Activated naive CD8-positive, alpha-beta T cell (primary cell): ENCODE measurements at regions not wholly inside any gene's neighbourhood (a gene's known extent, or its start where the extent isn't known, plus 50 kb on each side); places are given as distances from the start of the nearest gene placed in this dataset.

Experiments used
- H3K27ac Mint-ChIP-seq: one replicate; pipeline ENCODE4 v1.8.0; 2021; ENCODE audit warnings: mixed read lengths
- H3K27me3 Mint-ChIP-seq: one replicate; pipeline ENCODE4 v1.8.0; 2021; ENCODE audit warnings: mixed read lengths
- H3K36me3 Mint-ChIP-seq: one replicate; pipeline ENCODE4 v1.8.0; 2021; ENCODE audit warnings: mixed read lengths
- H3K4me1 Mint-ChIP-seq: one replicate; pipeline ENCODE4 v1.8.0; 2021; ENCODE audit warnings: low read depth, mixed read lengths
- H3K4me3 Mint-ChIP-seq: one replicate; pipeline ENCODE4 v1.8.0; 2021; ENCODE audit warnings: mild to moderate bottlenecking, mixed read lengths
- H3K9me3 Mint-ChIP-seq: one replicate; pipeline ENCODE4 v1.8.0; 2021; ENCODE audit warnings: low read depth, mixed read lengths

DNA sequence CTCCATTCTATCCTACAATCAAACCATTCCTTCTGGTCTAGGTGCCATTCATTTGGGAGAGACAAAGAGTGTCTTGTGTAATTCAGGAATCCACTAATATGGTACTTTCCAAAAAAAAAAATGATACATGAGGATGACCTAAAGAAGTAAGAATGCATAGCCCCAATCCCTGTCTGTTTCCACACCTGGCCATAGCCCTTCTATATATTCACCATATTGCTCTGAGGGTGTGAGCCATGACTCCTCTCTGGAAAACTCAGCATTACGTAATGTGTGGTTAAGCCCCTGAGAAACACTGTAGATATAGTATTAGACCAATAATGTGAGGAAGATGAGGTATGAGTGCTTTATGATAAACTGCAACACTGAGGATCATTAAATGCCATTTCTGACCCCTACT lies 592.7 kb downstream of the INHBA start:
- Mint-ChIP-seq H3K27me3 (no peaks in the 10 kb centered on the region), H3K27ac (no peak overlapping the region), H3K36me3 (no peaks in the 10 kb centered on the region)

DNA sequence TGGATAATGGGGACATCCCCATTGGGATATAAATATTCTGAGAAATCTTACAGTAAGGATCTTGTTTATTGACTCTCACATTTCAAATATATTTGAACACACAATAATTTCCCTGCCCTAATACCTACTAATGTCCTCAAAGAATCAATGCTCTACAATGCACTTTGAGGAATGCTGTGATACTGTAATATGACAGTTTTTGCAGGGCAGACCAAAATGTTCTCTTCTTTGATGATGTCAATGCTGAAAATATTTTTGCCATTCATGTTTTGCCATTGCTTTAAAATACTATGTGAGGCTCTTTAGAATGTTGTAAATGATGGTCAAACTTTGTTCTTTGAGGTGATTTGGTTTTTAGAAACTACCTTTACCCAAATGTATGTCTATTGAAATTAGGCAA lies 594.1 kb downstream of the INHBA start:
- Mint-ChIP-seq H3K4me1 (no peaks in the 10 kb centered on the region), H3K27me3 (no peaks in the 10 kb centered on the region), H3K4me3 (no peak overlapping the region), H3K27ac (no peak overlapping the region), H3K36me3 (no peaks in the 10 kb centered on the region), H3K9me3 (peaks cover 4% of the 10 kb centered on the region)

More for the DNA sequence above, 592.7 kb downstream of the INHBA start:
- Mint-ChIP-seq H3K9me3 (peaks cover 4% of the 10 kb centered on the region), H3K4me3 (no peak overlapping the region), H3K4me1 (no peaks in the 10 kb centered on the region)

DNA sequence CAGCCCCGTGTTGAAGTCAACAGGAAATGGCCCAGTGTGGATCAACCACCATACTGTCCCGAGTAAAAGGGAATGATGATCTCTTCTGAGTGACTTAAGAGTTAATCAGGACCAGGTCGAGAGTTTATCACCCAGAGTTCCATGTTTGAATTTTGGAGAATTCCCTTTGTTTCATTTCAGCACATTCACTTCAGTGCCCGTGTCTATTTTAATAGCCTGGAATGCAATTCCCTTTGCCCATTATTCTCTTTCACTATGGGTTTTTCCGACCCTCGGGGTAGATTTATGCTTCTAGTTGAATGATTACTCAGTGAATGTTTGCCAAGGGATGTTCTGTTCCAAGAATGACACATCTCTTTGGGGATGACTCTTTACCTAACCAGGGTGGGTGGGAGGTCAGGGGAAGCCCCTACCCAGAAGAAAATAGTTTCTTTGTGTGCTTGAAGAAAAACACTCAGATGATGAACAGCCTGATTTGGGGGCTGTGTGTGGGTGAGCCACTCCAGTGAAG lies 594.9 kb downstream of the INHBA start:
- Mint-ChIP-seq H3K27ac (no peak overlapping the region), H3K4me1 (no peaks in the 10 kb centered on the region), H3K36me3 (no peaks in the 10 kb centered on the region), H3K9me3 (peaks cover 4% of the 10 kb centered on the region), H3K4me3 (no peak overlapping the region), H3K27me3 (no peaks in the 10 kb centered on the region)

DNA sequence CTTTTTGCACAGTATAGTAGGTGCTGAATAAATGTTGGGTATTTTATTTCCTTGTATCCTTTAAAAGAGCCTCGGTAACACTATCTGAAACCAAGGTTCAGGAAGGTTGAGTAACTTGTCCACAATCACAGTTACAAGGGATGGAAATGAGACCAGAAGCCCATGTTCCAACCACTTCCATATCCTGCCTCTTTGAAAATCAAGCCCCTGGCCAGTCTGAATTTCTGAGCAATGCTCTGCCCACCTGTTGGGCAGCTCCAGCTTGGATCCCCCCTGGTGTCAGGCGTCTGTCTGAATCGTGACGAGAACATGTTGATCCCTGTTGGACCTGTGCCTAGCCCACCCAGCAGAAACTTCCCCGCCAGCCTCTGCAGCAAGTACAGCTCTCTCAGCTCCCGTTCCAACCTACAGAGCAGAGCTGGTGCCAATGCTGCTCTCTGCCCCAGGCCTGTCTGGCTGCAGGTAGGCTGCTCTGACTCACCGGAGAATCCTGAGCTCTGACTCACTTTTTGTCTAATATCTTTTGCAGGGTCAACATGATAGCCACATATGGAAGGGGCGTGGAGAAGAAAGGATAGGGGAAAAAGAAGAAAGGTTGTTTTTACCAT lies 595.5 kb downstream of the INHBA start:
- no peaks in the 10 kb centered on the region for H3K27me3 Mint-ChIP-seq
- no peaks in the 10 kb centered on the region for H3K4me1 Mint-ChIP-seq
- H3K36me3 Mint-ChIP-seq = no peaks in the 10 kb centered on the region
- no peak overlapping the region for H3K4me3 Mint-ChIP-seq
- H3K9me3 Mint-ChIP-seq = peaks cover 4% of the 10 kb centered on the region
- no peak overlapping the region for H3K27ac Mint-ChIP-seq

DNA sequence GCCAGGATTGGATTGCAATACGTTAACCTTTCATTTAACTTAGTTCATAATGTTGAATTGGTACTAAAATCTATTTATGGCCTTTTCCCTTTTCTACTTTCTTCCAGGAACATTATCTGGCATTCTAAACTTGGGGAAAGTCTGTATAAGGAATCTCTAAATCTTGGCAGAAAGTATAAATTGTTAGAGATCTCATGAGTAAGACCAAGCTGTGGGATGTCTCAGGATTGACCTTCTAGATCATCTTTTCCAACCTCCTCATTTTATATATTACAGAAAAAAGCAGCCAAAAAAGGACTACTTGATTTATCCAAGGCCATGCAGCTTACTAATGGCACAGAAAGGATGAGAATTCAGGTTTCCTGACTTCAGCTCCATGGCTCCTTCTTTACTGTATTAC lies 598.3 kb downstream of the INHBA start:
- Mint-ChIP-seq H3K36me3 (no peaks in the 10 kb centered on the region), H3K27me3 (no peaks in the 10 kb centered on the region), H3K9me3 (no peaks in the 10 kb centered on the region), H3K4me1 (no peaks in the 10 kb centered on the region), H3K4me3 (no peak overlapping the region), H3K27ac (no peak overlapping the region)

DNA sequence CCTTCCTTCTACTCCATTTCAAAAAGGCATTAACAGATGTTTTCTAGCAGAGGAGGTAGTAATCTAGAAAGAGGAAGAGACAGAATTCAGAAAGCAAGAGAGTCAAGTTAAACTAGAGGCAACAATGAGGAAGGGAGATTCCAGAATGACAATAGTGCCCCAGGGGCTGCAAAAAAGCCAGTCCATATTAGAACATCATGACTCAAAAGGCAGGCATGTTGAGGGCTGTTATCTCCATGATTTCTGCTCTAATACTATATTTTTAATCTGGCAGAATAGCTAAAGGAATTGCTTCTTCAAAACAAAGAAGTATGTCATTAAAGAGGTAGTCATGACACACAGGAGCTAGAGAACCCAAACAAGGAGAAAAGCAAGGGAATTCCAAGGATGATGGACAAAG lies 599.6 kb downstream of the INHBA start:
- Mint-ChIP-seq H3K4me1 (no peaks in the 10 kb centered on the region), H3K27ac (no peak overlapping the region), H3K27me3 (no peaks in the 10 kb centered on the region), H3K4me3 (no peak overlapping the region), H3K9me3 (no peaks in the 10 kb centered on the region), H3K36me3 (no peaks in the 10 kb centered on the region)

DNA sequence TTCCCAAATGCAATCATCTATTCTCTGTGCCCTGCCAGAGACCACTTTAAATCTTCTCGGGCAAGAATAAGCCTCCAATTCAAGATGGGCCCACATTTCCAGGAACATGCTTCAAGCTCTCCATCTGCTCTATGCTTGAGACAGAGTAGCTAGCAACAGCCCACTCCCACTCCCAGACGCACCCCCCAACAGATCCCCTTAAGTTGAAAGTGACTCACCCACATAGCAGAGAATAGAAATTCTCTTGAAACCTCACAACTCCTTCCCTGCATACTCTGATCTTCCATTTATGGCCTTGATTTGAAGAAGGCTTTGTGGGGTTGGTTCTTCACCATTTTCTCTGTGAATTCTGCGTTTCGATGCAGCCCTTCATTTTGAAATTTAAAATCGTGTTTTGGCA lies 604.0 kb downstream of the INHBA start:
- H3K4me1 Mint-ChIP-seq = no peaks in the 10 kb centered on the region
- H3K36me3 Mint-ChIP-seq = no peaks in the 10 kb centered on the region
- H3K9me3 Mint-ChIP-seq = no peaks in the 10 kb centered on the region
- H3K27me3 Mint-ChIP-seq = no peaks in the 10 kb centered on the region
- no peak overlapping the region for H3K27ac Mint-ChIP-seq
- no peak overlapping the region for H3K4me3 Mint-ChIP-seq

DNA sequence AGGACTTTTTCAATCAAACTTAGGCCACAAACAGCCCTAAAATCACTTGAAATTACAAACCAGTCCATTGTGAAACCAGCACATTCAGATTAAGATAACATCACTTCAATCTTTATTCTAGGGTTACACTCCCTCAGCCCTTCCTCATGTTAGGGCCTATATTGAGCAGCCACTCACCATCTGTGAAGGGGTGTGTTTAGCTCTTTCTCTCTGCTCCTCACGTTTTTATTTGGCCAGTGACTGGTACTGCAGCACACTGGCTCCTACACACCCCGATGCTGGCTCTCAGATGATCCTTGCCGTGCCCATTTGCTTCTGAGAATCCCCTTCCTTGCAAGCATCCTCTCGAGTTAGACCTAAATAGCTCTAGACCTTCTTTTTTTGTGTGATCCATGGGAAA lies 604.5 kb downstream of the INHBA start:
- Mint-ChIP-seq H3K9me3 (no peaks in the 10 kb centered on the region), H3K4me3 (no peak overlapping the region), H3K4me1 (no peaks in the 10 kb centered on the region), H3K36me3 (no peaks in the 10 kb centered on the region), H3K27me3 (no peaks in the 10 kb centered on the region), H3K27ac (no peak overlapping the region)

DNA sequence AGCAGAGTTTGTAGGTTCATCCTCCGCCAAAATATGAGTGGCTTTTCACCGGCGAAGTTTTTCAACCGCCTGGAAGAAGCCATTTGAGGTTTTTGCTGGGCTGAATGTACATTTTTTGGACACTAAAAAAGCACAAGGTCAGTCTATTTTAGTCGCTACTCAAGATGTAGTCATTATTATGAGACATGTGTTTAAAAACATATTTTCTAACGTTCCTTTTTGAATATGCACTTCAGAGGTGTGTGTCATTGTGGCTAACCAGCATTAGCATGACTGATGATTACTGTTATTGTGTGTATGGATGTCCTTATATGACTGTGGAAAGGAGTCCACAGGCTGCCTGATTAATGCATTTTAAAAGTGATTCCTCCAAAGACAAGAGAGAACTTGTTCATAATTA lies 605.4 kb downstream of the INHBA start:
- Mint-ChIP-seq H3K36me3 (no peaks in the 10 kb centered on the region), H3K27ac (no peak overlapping the region), H3K4me1 (no peaks in the 10 kb centered on the region), H3K27me3 (no peaks in the 10 kb centered on the region), H3K9me3 (no peaks in the 10 kb centered on the region), H3K4me3 (no peak overlapping the region)

DNA sequence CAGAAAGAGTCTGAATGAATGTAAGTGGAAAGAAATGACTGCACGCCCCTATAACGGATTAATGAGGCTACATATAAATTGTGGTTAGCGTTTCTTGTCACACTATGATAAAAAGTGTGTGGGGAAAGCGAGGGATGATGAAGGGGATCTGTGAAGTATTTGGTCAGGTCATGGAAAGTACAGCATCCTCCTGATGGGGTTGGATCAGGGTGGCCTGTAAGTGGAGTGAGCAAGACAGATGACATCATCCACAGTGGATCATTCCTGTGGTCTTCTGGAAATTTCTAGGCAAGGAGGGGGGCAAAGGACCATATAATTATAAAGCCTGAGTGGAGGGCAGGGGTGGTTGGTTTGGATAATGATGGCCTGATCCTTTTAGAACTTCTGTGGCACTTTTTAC lies 606.0 kb downstream of the INHBA start:
- Mint-ChIP-seq H3K27ac (no peak overlapping the region), H3K27me3 (no peaks in the 10 kb centered on the region), H3K36me3 (no peaks in the 10 kb centered on the region), H3K4me3 (no peak overlapping the region), H3K9me3 (no peaks in the 10 kb centered on the region), H3K4me1 (no peaks in the 10 kb centered on the region)

DNA sequence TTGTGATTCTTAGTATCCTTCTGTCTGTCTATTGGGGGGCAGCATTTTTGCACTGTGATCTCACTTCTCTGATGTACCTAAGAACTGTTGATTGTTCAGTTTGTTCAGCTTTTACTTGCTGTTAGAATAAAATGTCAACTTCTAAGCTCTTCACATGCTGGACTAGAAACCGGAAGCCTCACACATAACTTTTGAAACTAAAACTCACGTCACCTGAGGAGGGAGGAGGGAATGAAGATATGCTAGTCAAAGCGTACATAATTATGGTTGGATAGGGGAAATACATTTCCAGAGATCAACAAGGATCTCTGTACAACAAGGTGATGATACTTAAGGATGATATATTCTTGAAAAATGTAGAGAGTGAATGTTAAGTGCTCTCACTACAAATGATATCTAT lies 609.7 kb downstream of the INHBA start:
- no peaks in the 10 kb centered on the region for H3K27me3 Mint-ChIP-seq
- peaks cover 6% of the 10 kb centered on the region for H3K9me3 Mint-ChIP-seq
- H3K27ac Mint-ChIP-seq = no peak overlapping the region
- H3K4me1 Mint-ChIP-seq = no peaks in the 10 kb centered on the region
- no peaks in the 10 kb centered on the region for H3K36me3 Mint-ChIP-seq
- no peak overlapping the region for H3K4me3 Mint-ChIP-seq

DNA sequence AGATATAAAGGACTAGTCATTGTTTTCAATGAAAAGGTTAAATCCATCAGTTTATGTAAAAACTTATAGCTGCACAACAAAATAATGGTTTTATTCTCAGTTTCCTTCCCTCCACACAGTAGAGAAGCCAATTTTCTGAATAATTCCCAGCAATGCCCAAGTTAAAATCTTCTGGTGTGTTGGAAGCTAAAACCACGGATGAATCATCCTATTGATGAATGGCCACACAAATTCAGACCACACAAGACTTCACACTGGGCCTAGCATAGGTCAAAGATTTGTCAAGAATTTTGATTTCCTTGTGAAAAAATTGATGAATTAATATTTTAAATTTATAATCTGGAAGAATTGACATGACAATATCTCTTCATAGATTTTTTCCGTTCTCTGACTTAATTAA lies 617.6 kb downstream of the INHBA start:
- Mint-ChIP-seq H3K36me3 (no peaks in the 10 kb centered on the region), H3K4me3 (no peak overlapping the region), H3K9me3 (peaks cover 6% of the 10 kb centered on the region), H3K27ac (no peak overlapping the region), H3K4me1 (no peaks in the 10 kb centered on the region), H3K27me3 (no peaks in the 10 kb centered on the region)

DNA sequence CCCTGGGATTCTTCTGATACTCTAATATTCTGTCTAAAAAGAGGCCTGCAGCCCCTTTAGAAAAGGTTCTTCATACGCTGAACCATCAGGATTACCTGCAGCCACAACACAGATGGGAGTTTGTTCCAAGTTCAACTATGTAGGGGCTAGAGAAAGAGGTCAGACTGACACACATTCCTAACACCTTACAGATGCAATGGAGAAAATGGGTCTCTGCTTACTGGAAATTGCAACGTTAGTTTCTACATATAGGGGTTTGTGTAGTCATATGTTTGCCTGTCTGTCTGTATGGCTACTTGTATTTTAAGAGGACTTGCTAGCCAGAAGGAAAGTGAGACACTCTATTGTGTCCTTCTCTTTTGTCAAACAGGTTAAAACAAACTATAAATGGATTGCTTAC lies 618.5 kb downstream of the INHBA start:
- Mint-ChIP-seq H3K27ac (no peak overlapping the region), H3K36me3 (no peaks in the 10 kb centered on the region), H3K27me3 (no peaks in the 10 kb centered on the region), H3K4me1 (no peaks in the 10 kb centered on the region), H3K4me3 (no peak overlapping the region), H3K9me3 (peaks cover 1% of the 10 kb centered on the region)

DNA sequence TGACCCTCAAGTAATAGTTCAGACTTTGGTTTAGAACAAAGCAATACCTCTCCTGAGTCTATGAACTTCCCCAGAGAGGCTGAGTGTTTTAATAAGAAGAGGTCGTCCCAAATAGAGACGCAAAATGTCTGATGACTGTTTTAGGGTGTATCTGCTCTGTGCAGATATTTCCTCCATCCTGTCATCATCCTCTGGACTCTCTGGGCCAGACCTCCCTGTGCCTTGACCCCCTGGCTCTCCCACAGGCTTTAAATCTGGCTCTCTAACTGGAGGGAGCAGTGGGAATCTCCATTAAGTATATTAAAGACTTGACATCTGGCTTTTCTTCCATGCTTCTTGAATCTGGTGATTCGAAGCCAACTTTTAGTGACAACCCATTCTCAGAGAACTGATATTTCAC lies 633.3 kb downstream of the INHBA start:
- H3K27ac Mint-ChIP-seq = no peak overlapping the region
- no peak overlapping the region for H3K4me3 Mint-ChIP-seq
- H3K27me3 Mint-ChIP-seq = no peaks in the 10 kb centered on the region
- H3K36me3 Mint-ChIP-seq = no peaks in the 10 kb centered on the region
- H3K4me1 Mint-ChIP-seq = no peaks in the 10 kb centered on the region
- peaks cover 3% of the 10 kb centered on the region for H3K9me3 Mint-ChIP-seq

DNA sequence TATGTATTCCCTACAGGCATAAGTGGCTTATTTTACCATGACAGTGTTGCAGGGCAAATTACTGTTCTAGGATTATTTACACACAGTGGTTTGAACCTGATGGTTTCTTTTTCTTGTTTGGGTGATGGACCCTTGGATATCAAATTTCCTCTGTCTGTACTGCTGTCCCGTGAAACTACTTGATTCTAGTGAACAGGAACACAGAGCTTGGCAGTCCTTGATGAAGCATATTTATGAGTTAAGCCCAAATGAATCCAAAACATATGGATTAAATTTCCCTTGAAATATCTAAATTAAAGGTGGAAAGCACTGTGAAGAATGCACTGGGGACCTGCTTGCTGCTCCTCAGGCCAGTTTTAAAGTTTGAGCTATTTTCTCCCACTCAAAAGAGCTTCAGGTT lies 635.3 kb downstream of the INHBA start:
- Mint-ChIP-seq H3K27ac (no peak overlapping the region), H3K36me3 (no peaks in the 10 kb centered on the region), H3K9me3 (peaks cover 3% of the 10 kb centered on the region), H3K4me3 (no peak overlapping the region), H3K27me3 (no peaks in the 10 kb centered on the region), H3K4me1 (no peaks in the 10 kb centered on the region)

DNA sequence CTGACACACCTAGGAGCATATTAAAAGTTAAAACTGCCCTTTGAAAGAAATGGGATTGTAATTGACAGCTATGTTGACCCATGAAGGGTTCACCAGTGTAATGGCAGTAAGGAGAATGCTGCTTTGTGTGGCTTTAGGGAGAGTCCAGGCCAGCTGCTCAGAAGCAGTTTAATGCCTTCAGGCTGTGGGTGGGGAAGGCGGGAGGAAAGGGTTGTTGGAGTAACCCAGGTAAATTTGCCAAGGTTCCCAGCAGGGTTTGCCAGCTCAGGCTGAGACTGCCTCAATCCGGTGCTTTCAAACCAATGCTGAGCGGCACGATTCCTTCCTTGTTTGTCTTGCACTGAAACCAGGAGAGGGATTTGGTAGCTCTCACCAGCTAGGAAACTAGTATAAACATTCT lies 637.2 kb downstream of the INHBA start:
- H3K4me3 Mint-ChIP-seq = no peak overlapping the region
- H3K27ac Mint-ChIP-seq = no peak overlapping the region
- H3K27me3 Mint-ChIP-seq = no peaks in the 10 kb centered on the region
- no peaks in the 10 kb centered on the region for H3K36me3 Mint-ChIP-seq
- H3K4me1 Mint-ChIP-seq = no peaks in the 10 kb centered on the region
- peaks cover 3% of the 10 kb centered on the region for H3K9me3 Mint-ChIP-seq
